ENCODE measurements at regions not wholly inside any gene's neighbourhood (a gene's known extent, or its start where the extent isn't known, plus 50 kb on each side); places are given as distances from the start of the nearest gene placed in this dataset.

- no peak for TF ChIP-seq CTCF (IDR thresholded peaks at IDR 0.05)
These were observed 97.0 kb upstream of the LNX1 start for GRCh38 chr4:53688186-53688790.

- no peak for TF ChIP-seq CTCF (IDR thresholded peaks at IDR 0.05)
These were observed 95.2 kb upstream of the LNX1 start for GRCh38 chr4:53686521-53686920.

- TF ChIP-seq CTCF (IDR thresholded peaks at IDR 0.05): no peak
These were observed 93.1 kb upstream of the LNX1 start for GRCh38 chr4:53684136-53685130.

- TF ChIP-seq CTCF (IDR thresholded peaks at IDR 0.05): no peak
These were observed 91.6 kb upstream of the LNX1 start for GRCh38 chr4:53682908-53683307.

GRCh38 chr4:53682196-53682595, 90.9 kb upstream of the LNX1 start:
- TF ChIP-seq CTCF (IDR thresholded peaks at IDR 0.05): no peak

GRCh38 chr4:53680598-53680997, 89.3 kb upstream of the LNX1 start:
- no peak for TF ChIP-seq CTCF (IDR thresholded peaks at IDR 0.05)

GRCh38 chr4:53680168-53680567, 88.9 kb upstream of the LNX1 start:
- no peak for TF ChIP-seq CTCF (IDR thresholded peaks at IDR 0.05)
